ENCODE measurements at regions not wholly inside any gene's neighbourhood (a gene's known extent, or its start where the extent isn't known, plus 50 kb on each side); places are given as distances from the start of the nearest gene placed in this dataset.

GRCh38 chr13:70893832-70894231, 785.6 kb upstream of the KLHL1 start:
- TF ChIP-seq POLR2A (IDR thresholded peaks at IDR 0.05; ENCODE audit: low read depth, low read length) (no peak), TAF1 (IDR thresholded peaks at IDR 0.05; ENCODE audit: low read depth, low read length) (no peak), SPI1 (IDR thresholded peaks at IDR 0.05; ENCODE audit: low read depth, low read length) (peak; percentile 68), POLR2AphosphoS5 (IDR thresholded peaks at IDR 0.05; ENCODE audit: low read depth, low read length) (no peak), PAX5 (IDR thresholded peaks at IDR 0.05; ENCODE audit: insufficient read depth, low read length, severe bottlenecking) (no peak), POU2F2 (IDR thresholded peaks at IDR 0.05; ENCODE audit: low read depth, low read length) (no peak)

Measured in GM12891 (cell line).